Uterus (tissue), 3 donors: ENCODE measurements at regions not wholly inside any gene's neighbourhood (a gene's known extent, or its start where the extent isn't known, plus 50 kb on each side); places are given as distances from the start of the nearest gene placed in this dataset.

ENCODE experiments used
- DNase-seq, 2 donors: peaks; one replicate each; pipeline ENCODE4 v3.0.0-alpha.2; 2019 to 2020
- H3K27ac ChIP-seq, 2 donors: fragments of 200-600 bp; sonication (generic); 1 replicate in 1 of 2; 2 replicates in 1 of 2; pipeline ENCODE4 v1.5.1; 2016 to 2018
- H3K27me3 ChIP-seq, 2 donors: fragments of 200-600 bp; sonication (generic); one replicate each; pipeline ENCODE4 v1.5.1; 2018 to 2019; ENCODE audit warnings: control low read depth in 1 of 2
- H3K36me3 ChIP-seq, 2 donors: fragments of 200-600 bp; sonication (generic); one replicate each; pipeline ENCODE4 v1.5.1; 2019; ENCODE audit warnings: control low read depth in 1 of 2
- H3K4me1 ChIP-seq, 2 donors: fragments of 200-600 bp; sonication (generic); one replicate each; pipeline ENCODE4 v1.5.1; 2018 to 2019; ENCODE audit warnings: control low read depth in 1 of 2
- H3K4me3 ChIP-seq, 2 donors: fragments of 200-600 bp; sonication (generic); 1 replicate in 1 of 2; 2 replicates in 1 of 2; pipeline ENCODE4 v1.5.1; 2018 to 2019; ENCODE audit warnings: mild to moderate bottlenecking in 1 of 2
- H3K9me3 ChIP-seq, 2 donors: fragments of 200-600 bp; sonication (generic); one replicate each; pipeline ENCODE4 v1.5.1; 2019; ENCODE audit warnings: control low read depth in 1 of 2
- POLR2A ChIP-seq, 2 donors: fragments of 450-650 bp; IDR thresholded peaks; one replicate each; pipeline ENCODE4 v1.6.1; 2016; ENCODE audit warnings: antibody characterized with exemption in 2 of 2, mild to moderate bottlenecking in 1 of 2, moderate library complexity in 1 of 2
- intact Hi-C: fragments of 100-400 bp; cut with DNase I; formaldehyde crosslinking; loops from one replicate; pipeline ENCODE4 v1.15.1; 2023; ENCODE audit warnings: low total_unique reads
- TF ChIP-seq, protein P1 (sequence below), 4 experiments: fragments of 200-600 bp in 2 of 4; fragments of 450-650 bp in 2 of 4; sonication (generic) in 2 of 4; IDR thresholded peaks; one replicate each; pipeline ENCODE4 v1.5.1; 2016 to 2019; ENCODE audit warnings: antibody characterized with exemption in 4 of 4, mild to moderate bottlenecking in 2 of 4, moderate library complexity in 1 of 4
- donor health status: DM: yes; HTN: yes; CAD: no.

GRCh38 chr15:31473385-31474058 is 146.9 kb downstream of the KLF13 start:
- H3K4me1 ChIP-seq: no peaks in the 10 kb centered on the region
- H3K27ac ChIP-seq: peak overlapping the region in 1 of 2 donors; percentile 67
- intact Hi-C loops: no loop called here
- no peaks in the 10 kb centered on the region for H3K9me3 ChIP-seq
- peak in 1 of 2 donors; percentile 11 for DNase-seq
- TF ChIP-seq POLR2A (IDR thresholded peaks at IDR 0.05): no peak
- TF ChIP-seq, protein P1, sequence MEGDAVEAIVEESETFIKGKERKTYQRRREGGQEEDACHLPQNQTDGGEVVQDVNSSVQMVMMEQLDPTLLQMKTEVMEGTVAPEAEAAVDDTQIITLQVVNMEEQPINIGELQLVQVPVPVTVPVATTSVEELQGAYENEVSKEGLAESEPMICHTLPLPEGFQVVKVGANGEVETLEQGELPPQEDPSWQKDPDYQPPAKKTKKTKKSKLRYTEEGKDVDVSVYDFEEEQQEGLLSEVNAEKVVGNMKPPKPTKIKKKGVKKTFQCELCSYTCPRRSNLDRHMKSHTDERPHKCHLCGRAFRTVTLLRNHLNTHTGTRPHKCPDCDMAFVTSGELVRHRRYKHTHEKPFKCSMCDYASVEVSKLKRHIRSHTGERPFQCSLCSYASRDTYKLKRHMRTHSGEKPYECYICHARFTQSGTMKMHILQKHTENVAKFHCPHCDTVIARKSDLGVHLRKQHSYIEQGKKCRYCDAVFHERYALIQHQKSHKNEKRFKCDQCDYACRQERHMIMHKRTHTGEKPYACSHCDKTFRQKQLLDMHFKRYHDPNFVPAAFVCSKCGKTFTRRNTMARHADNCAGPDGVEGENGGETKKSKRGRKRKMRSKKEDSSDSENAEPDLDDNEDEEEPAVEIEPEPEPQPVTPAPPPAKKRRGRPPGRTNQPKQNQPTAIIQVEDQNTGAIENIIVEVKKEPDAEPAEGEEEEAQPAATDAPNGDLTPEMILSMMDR (IDR thresholded peaks at IDR 0.05): no peak
- no peak overlapping the region for H3K4me3 ChIP-seq
- no peaks in the 10 kb centered on the region for H3K36me3 ChIP-seq
- no peaks in the 10 kb centered on the region for H3K27me3 ChIP-seq

DNA sequence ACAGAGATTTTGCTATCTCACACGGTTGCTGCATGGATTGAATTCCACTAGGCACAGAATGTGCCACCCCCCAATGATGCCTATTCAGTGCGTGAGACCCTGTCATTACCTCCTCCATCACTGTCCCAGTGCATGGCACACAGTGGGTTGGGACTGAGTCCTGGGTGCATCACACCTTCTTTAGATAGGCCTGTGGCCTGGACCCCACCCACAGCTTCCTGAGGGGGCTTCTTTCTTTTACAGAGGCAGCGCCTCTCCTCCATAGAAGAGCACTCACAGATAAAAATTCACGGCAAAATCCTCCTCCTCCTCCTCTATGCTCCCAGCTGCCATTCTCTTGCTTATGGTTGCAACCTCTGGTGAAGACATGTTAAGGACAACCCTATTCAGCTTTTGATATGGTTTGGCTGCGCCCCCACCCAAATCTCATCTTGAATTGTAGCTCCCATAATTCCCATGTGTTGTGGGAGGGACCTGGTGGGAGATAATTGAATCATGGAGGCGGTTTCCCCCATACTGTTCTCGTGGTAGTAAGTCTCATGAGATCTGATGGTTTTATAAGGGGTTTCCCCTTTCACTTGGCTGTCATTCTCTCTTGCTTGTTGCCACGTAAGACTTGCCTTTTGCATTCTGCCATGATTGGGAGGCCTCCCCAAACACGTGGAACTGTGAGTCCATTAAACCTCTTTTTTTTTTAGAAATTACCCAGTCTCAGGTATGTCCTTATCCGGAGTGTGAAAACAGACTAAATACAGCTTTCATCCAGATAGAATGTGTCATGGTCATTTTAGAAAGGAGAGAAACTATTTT is 147.6 kb downstream of the KLF13 start:
- no peak overlapping the region for H3K27ac ChIP-seq
- H3K36me3 ChIP-seq: no peaks in the 10 kb centered on the region
- H3K4me3 ChIP-seq: no peak overlapping the region
- H3K4me1 ChIP-seq: no peaks in the 10 kb centered on the region
- DNase-seq: peak in 1 of 2 donors; percentile 9
- H3K27me3 ChIP-seq: no peaks in the 10 kb centered on the region
- intact Hi-C loops: no loop called here
- H3K9me3 ChIP-seq: no peaks in the 10 kb centered on the region
- TF ChIP-seq, protein P1 (IDR thresholded peaks at IDR 0.05): no peak
- no peak for TF ChIP-seq POLR2A (IDR thresholded peaks at IDR 0.05)

GRCh38 chr15:31476236-31476810 is 149.7 kb downstream of the KLF13 start:
- TF ChIP-seq, protein P1 (IDR thresholded peaks at IDR 0.05): no peak
- TF ChIP-seq POLR2A (IDR thresholded peaks at IDR 0.05): no peak
- Histone ChIP-seq H3K27me3 (no peaks in the 10 kb centered on the region), H3K4me3 (no peak overlapping the region), H3K9me3 (no peaks in the 10 kb centered on the region), H3K27ac (no peak overlapping the region), H3K4me1 (no peaks in the 10 kb centered on the region), H3K36me3 (no peaks in the 10 kb centered on the region)
- intact Hi-C loops: no loop called here
- DNase-seq: peak in 1 of 2 donors; percentile 4

GRCh38 chr15:31476866-31477265 is 150.2 kb downstream of the KLF13 start:
- H3K27ac ChIP-seq: no peak overlapping the region
- intact Hi-C loops: no loop called here
- no peak overlapping the region for H3K4me3 ChIP-seq
- no peaks in the 10 kb centered on the region for H3K36me3 ChIP-seq
- no peaks in the 10 kb centered on the region for H3K4me1 ChIP-seq
- peak in 1 of 2 donors; percentile 9 for DNase-seq
- H3K9me3 ChIP-seq: no peaks in the 10 kb centered on the region
- H3K27me3 ChIP-seq: no peaks in the 10 kb centered on the region
- no peak for TF ChIP-seq POLR2A (IDR thresholded peaks at IDR 0.05)
- TF ChIP-seq, protein P1 (IDR thresholded peaks at IDR 0.05): no peak

DNA sequence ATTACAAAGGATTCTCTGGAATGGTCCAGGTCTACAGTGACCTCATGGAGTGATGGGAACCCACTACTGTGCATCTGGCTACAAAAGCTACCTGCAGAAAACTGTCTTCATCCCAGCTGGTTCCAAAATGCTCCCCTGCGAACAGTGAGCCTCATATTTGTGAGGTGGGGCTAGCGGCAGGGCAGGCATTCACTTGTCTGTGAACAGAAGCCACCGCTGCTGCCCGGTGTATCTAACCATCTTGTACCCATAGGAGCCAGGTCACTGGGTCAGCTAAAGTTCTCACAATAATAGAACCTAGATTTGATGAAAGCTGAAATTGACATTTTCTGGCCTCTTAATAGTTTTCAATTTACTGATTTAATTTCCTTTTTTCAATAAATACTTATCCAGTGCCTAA is 150.7 kb downstream of the KLF13 start:
- no peaks in the 10 kb centered on the region for H3K27me3 ChIP-seq
- H3K36me3 ChIP-seq: no peaks in the 10 kb centered on the region
- TF ChIP-seq, protein P1 (IDR thresholded peaks at IDR 0.05): no peak
- no peak for TF ChIP-seq POLR2A (IDR thresholded peaks at IDR 0.05)
- H3K9me3 ChIP-seq: no peaks in the 10 kb centered on the region
- intact Hi-C loops: no loop called here
- no peak for DNase-seq
- no peaks in the 10 kb centered on the region for H3K4me1 ChIP-seq
- H3K4me3 ChIP-seq: no peak overlapping the region
- no peak overlapping the region for H3K27ac ChIP-seq
